Renal cortical epithelial cell (primary cell): ENCODE measurements at regions not wholly inside any gene's neighbourhood (a gene's known extent, or its start where the extent isn't known, plus 50 kb on each side); places are given as distances from the start of the nearest gene placed in this dataset.

Source experiments
- DNase-seq: peaks from one replicate; pipeline ENCODE4 v3.0.0-alpha.2; 2011; ENCODE audit warnings: low read depth

DNA sequence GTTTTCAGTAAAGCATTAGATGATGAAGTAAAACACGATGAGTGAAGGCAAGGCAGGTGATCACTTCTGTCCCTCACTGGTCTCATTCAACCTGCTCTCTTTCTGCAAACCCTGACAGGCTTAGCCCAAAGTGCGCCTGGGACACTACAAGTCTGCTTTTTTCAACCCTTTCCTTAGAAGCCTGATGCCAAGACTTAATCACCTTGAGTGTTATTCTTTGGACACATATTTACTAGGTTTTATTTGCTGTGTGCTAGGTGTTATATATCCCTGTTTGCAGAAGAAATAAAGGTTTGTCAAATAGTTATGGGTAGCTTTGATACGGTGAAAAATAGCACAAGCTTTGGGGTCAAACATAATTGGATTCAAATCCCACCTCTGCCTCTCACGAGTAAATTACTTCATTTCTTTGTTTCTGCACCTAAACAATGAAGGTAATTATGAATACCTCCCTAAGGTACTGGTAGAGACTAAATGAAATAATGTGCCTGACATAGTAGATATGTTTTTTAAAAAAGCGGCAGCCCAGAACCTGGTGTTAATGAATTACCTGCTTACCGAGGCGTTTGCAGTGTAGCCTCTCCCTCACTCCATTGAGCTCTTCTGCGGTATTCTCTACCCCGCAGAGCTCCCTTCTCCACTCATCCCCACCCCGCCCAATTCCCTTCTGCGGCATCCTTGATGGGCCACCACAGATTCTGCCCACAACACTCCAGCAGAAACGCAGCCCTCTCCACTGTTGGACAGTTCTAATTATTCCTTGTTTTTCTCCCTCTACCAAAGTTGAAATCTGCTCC lies 269.0 kb upstream of the TPM1 start:
- DNase-seq, result peak; percentile 67

DNA sequence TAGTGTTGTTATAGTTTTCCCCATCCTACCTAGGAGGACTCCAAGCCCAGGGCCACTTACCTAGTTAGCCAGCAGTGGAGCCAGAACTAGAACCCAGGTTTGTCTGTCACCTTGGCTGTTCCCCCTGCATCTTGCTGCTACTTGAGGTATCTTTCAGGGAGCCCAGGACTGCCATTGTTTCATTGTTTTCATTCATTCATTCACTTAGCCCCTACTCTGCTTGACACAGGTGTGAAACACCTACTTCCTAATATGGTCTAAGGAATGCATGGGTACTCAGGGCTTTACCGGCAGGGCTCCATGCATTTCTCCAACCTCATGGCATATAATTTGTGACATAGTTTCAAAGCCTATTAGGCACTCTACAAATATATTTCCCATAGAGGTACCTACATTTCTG lies 266.6 kb upstream of the TPM1 start:
- DNase-seq, result no peak

DNA sequence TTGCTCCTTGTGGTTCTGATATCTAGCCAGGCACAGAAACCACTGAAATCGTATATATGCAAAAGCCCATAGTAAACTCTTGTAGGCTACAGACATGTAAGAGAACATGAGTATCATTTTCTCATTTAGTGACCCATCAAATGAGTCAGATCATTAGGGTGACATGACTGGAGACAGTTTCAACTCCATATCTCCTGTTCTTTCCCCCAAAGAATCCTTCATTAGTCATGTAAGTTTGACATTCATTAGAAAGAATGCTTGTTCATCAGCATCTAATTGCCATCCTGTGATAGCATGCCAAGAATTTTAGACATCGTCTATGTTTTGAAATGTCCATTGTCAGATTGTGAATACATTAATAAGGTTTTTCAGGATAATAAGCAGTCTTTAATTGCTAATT lies 264.9 kb upstream of the TPM1 start:
- DNase-seq, result peak; percentile 70

DNA sequence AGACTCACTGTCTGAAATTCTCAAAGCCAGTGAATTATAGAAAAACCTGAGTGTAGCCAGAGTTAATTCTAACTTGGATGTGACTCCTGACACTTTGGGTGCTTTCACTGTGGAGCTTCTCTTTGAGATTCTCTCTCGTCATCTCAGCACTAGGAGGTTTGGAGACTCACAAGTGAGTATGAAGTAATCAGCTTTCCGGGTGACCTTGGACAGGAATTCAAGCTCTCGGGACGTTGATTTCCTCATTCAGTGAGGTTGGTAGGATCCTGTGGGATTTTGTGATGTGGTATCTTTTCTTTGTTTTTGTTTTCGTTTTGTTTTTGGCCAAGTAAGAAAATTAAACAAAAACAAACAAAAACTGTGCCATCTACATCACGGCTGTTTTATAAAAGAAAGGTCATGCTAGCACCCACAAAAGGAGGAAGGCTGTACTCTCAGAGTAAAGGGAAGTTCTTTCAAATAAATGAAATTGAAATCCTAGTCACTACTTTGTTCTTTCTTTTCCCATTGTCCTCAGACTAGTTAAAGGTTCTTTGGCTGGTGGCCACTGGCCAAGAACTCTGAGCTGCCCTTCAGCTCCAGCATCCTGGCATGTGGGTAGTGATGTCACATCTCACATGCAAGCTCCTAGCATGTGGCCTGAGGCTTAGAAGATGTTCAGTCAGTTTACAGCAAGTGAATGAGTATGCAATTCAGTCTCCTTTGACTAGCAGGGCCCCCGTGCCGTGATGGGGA lies 263.3 kb upstream of the TPM1 start:
- peak; percentile 86 for DNase-seq

DNA sequence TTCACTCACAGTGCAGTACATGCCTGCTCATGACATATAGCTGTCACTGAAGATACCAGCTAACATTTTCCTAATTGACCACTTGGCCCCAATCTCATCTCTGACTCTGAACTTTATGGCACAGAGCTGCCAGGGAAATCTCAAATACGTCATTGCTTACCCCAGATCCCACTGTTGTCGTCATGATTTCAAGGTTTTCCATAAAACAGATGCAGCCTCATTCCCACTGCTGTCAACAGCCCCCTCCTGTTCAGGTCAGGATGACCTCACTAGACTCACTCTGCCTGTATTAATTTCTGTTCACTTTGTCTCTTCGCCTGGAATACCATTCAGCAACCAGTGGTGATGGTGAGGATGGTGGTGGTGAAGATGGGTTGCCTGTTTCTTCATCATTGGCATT lies 262.6 kb upstream of the TPM1 start:
- DNase-seq, result no peak

DNA sequence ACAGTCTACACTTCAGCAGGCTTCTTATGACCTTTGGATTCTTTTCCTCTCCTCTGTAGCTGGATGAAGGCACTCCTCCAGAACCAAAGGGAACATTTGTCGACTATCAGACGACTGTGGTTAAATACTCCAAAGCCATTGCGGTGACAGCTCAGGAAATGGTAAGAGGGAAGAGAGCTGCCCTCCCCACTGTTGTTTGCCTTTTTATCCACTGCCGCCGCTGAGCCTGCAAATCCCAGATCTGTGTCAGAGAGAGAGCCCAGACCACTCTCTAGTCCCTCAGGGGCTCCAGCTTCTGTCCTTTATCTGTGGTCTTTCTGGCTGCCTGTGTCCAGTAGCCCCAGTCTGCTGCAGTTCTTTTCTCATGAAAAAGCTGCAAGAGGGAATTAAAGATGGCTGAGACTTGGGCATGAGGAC lies 261.5 kb upstream of the TPM1 start:
- DNase-seq, result peak; percentile 79

DNA sequence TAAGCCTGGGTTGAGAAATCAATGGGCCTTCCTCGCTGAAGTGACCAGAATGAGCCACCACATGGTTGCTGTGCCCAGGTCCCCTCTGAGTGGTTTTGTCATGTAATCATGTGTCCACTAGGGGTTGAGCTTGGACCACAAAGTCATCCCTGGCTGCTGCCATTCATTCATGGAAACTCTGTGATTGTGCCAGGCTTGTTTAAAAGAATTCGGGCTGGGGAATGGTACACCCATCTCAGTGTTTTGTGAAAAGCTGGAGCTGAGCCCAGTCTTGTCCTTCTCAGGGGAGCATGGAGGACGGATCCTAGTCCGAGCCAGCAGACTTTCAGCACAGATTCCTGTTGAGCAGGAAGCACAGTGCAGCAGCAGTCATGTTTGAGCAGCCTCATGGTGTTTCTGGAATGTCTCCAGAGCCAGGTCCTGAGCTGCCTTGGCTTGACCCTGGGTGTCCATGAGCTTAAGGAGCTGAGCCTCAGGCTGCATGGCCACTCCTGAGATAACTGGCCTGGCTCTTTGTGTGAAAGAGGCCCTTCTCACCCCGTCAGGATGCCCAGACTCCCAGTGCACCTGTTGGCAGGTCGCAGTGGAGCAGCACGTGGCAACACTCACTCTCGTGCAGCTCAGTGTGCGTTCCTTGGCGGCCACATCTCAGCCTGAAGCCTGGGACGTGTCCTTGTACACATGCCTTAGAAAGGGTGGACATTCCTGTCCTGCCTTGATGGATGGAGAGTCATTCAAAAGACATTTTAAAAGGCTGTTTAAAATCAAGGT lies 260.3 kb upstream of the TPM1 start:
- DNase-seq, result peak; percentile 92

DNA sequence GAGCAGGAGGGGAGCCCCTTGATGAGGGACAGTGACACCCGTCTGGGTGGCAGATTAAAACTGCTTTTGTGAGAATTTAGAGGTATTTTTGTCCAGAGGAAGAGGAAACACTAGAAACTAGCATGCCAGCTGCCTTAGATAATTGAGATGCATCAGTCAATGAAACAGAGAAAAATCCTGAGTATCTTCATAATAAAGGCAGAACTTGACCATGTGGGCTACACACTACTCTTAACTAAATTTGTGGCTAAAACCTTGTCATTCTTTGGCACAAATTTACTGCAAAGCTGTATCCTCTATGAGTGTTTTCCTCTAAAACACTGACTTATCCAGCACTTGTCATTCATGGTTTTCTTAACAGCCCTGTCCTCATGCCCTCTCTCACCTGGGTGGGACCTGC lies 259.7 kb upstream of the TPM1 start:
- no peak for DNase-seq

DNA sequence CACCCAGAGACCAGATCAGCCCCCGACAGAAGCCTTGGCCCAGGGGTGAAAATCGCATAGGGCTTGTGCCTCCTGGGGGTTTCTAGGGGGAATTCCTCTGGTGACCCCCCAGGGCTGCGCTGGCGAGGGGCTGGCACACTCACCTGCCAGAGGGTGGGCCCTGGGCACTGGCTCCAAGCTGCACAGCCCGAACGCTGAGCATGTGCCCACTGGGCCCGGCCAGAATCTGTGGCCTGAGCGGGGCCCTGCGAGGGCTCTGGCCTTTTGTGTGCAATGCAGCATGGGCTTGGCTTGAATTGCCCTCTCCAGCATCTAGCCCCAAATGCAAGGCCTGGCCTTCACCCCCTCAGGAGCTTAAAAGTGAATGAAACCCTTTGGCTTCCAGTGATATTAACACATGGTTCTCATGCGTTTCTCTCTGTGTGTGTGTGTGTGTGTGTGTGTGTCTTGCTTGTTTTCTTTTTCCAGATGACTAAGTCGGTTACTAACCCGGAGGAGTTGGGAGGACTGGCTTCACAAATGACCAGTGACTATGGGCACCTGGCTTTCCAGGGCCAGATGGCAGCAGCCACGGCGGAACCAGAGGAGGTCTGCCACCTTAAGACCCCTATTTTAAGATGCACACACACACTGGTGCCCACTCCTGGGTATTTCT lies 259.1 kb upstream of the TPM1 start:
- DNase-seq, result peak; percentile 90

DNA sequence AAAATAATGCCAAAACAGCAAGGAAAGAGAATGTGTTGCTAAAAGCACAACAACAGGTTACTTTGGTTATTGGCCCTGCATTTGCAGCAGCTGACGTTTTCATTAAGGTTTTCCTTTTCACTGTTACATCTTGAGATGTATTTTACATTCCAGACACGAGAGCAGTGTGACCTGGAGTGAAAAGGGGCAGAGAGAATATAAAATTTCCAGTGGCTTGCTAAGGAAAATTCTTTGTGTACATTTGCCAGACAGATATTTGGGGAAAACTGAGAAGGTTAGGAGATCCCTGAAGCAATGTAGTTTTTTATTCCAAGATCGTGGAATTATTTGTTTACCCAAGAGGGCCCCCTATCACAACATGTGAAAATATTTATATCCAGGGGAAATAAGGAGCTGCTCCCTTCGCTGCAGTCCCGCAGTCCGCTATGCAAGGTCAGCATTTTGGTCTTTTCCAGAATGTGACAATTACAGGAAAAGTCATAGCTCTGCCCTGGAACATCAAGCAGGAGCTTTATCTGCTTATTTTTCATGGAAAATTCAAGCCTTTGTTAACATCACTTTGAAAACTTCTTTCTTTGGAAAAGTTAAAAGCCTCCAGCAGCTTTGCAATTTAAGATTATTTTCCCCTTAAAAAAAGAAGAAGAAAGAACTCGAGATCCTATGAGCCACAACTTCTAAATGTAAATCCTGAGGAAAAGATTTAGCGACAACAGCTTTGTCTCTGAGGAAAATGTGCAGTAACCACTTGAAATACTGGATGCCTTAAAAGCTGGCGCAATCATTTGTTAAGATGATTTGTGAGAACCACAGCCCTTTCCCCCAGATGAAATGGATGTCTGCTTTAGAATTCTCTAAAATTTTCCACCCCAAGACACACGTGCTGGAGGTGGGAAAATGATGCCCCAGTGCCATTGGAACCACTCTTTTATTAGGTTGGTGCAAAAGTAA lies 256.4 kb upstream of the TPM1 start:
- no peak for DNase-seq

DNA sequence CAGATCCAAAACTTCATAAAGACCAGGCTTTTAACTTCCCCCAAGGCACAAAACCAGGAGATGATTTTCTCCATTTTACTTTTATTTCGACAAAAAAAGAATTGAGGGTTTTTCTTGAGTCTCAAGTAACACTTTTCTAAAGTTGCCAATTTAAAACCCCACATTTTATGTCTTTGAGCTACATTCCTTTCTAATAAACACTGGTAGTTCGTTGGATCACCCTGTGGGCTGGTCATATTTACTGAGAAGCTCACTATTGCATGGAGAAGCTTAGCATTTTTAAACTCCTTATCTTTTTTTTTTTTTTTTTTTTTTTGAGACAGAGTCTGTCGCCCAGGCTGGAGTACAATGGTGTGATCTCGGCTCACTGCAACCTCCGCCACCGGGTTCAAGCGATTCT lies 255.1 kb upstream of the TPM1 start:
- DNase-seq, result no peak

DNA sequence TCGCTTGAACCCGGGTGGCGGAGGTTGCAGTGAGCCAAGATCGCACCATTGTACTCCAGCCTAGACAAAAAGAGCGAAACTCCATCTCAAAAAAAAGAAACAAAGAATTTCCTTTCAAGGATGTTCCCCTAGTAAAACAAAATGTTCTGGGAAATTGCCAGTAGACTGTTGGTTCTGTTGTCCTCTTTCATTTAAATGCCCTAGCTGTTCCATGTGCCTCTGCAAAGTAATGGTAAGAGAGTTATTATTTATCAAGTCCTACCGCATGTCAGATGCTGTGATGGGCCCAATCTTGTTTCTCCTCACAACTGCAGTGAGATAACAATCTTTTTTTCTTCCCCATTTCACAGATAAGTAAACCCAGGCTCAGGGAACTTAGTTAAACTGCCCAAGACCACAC lies 254.3 kb upstream of the TPM1 start:
- no peak for DNase-seq

DNA sequence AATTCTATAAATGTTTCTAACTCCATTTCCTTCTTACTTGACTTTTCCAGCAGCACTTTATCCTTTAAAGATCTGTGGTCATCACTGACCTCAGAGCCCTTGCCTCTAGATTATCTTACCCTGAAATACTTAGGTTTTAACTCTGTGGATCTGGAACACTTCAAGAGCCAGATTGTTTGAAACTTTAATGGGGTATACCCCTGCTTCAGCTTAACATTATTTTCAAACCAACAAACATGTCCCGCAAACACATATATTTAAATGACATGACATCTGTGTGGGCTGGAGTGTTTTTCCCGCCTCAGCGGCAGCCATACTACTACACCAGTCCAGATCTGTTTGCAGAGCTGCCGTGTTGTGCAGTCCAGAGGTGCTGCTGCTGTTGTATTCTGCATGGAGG lies 252.0 kb upstream of the TPM1 start:
- DNase-seq, result no peak

DNA sequence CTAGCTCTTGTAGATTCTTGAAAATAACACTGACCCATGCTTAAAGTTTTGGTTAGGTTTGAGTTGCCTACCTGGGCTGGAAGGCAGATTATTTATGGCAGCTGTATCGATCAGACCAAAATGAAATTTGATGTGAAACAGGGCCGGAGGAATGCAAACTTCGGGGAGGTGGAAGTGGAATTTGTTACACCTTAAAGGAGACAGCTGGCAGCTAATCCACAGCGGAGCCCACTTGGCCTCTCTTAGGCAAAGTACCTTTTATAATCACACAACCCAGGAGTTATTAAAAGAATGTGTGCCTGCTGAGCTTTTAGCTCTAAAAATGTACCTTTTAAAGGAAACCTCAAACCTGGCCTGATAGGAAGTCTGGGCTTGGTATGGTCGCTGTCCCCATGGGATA lies 250.9 kb upstream of the TPM1 start:
- no peak for DNase-seq

DNA sequence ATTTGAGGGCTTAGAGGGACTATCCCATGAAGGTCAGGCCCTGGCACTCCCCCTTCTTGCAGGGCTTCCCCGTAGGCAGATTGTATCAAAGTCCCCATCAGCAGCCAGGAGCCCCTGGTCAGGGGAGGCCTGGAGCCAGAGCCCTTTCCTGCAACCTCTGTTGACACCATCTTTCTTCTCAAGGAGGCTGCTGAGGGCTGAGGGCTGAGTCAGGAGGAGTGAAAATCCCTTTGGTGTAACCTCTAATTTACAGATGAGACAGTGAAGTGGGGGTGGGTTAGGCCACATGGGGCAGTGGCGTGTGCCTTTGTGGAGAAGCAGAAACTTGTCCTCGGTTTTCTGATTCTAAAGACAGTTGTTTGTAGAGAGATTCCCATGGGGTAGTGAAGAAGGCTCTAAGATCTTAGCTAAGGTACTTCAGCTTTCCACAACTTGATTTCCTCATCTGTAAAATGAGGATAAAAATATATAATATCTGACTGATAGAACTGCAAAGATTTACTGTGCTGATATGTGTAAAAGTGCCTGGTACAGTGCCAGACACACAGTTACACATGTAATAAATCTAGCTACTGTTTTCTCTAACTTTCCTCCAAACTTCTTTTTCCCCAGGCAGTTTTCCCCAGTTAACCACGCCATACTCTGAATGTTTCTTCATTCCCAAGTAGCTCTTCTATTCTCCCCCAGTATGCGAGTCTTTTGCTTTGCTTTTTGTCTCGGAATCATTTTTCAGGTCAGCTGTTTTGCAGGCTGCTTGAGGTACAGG lies 249.4 kb upstream of the TPM1 start:
- DNase-seq, result no peak

DNA sequence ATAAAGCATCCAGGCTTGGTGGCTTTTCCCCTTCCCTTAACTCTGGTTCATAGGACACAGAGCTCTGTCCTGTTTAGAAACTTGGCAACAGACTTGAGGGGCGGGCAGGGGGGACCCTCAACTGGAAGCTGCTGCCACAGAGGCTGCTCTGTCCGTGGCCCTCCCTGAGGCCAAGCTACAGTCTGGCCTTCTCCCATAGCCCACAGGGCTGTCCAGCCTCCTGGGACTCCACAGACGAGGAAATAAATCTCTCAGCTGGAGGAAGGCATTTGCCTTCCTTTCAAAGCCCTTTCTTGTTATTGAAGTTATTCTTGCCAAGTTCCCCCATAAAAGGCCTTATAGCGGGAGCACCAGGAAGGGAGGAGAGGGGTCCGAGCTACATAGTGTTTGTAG lies 248.8 kb upstream of the TPM1 start:
- no peak for DNase-seq

DNA sequence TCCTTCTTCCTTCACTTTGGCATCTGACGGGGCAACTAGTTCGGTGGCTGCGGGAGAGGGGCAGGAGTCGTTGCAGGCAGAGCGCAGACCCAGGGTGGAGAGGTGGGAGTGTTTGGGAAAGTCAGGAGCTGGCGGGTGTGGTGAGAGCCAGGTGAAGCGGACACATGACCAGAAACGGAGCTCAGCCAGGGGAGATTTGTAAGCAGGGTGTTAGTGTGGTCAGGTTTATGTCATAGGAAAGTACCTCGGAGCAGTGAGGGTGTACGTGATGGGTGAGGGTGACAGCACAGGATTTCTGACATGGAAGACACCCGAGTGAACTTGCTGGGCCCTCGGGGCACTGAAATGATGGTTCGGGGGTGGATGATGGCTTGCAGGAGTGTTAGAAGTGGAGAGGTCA lies 247.4 kb upstream of the TPM1 start:
- no peak for DNase-seq

DNA sequence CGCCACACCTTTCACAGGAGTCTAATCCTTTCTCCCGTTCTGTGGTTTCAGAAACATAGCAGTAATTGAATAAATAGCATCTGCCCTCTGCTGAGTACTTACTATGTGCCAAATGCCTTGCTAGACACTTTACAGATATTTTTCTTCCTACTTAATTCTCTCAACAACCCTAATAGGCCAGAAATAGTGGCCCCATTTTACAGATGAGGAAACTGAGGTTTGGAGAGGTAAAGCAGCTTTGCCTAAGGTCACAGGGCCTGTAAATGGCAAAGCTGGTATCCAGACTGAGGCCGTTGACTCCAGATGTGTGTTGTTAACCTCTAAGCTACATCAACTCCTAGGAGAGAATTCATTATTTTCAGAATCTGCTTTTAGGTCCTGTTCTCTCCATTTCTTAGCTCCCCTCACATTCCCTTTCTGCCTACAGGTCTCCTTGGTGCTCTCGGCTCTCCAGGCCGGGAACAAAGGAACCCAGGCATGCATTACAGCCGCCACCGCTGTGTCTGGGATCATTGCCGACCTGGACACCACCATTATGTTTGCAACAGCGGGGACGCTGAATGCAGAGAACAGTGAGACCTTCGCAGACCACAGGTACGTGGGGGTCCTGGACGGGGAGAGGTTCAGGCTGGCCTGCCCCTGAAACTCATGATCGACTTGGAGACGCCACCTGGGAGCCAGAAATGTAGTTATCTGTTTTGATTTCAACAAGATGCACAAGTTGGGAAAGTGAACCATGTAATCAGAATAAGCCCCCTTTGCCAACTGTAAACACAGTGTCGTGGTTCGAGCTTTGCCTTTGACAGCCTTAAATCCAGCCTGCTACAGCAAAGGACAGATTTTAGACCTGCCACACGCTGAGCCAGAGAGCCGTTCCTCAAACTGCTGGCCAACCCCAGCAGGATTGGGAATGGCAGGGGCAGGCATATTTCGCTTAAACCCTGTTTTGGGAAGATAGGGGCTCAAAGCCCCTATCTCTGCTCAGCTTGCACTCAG lies 246.5 kb upstream of the TPM1 start:
- no peak for DNase-seq

DNA sequence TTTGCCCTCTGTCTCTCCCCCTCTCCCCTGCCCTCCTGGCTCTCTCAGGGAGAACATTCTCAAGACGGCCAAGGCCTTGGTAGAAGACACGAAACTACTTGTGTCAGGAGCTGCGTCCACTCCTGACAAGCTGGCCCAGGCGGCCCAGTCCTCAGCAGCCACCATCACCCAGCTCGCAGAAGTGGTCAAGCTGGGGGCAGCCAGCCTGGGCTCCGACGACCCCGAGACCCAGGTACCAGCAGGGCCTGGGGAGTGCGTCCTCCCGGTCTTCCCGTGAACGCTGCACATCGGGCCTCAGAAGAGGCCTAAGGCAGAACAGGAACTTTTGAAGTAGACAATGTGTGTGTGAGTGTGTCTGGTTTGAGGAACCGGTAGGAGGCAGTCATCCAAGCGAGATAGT lies 245.4 kb upstream of the TPM1 start:
- DNase-seq, result no peak
